ENCODE measurements at regions not wholly inside any gene's neighbourhood (a gene's known extent, or its start where the extent isn't known, plus 50 kb on each side); places are given as distances from the start of the nearest gene placed in this dataset.

DNA sequence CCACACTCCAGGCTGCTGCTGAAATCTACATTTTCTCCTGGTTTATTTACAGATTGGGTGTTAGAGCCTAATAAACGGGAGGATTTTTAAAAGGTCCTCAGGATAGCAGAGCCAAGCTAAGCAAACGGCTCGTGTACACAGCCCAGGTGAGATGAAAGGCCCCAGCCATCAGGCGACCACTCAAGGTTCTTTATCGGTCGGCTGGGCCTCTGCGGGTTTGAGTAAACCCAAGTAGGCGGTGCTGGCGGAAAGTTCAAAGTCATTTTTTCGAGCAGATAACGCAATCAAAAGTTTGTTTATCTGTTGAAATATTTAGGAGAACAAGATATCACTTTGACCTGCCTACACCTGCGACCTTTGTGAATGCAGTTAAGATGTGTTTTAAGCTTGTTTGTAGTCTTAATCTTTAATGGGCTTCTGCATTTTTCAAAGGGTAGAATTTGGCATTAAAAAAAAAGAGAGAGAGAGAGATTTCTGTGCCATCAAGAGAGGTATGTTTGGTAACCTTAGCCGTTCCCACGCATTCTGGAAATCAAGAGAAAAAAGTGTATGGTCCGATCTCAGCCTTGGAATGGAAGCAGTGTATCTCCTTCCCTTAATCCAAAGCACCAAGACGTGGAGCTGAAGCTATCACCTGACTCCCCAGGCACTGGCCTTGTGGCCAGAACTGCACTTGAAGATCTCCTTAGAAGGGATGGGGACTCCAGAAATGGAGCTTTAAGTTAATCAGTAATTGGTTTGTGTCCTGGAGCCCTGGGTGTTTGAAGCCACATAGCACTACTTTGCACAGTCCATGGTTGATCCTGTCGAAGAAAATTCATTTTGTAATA lies 301.7 kb upstream of the IRX5 start (continued):
- TF ChIP-seq EZH2 (IDR thresholded peaks at IDR 0.05; ENCODE audit: low read depth, unreplicated experiment) (no peak), NANOG (IDR thresholded peaks at IDR 0.05; ENCODE audit: borderline replicate concordance) (no peak), POLR2AphosphoS5 (IDR thresholded peaks at IDR 0.05; ENCODE audit: low read depth) (no peak), CREB1 (CRISPR knock-in tag; IDR thresholded peaks at IDR 0.05; ENCODE audit: low read depth) (no peak), REST (IDR thresholded peaks at IDR 0.05; ENCODE audit: unreplicated experiment) (no peak), CTCF (conservative IDR thresholded peaks at IDR 0.05; ENCODE audit: low read depth in 2 of 2) (no peak)
- TF ChIP-seq, protein P1, sequence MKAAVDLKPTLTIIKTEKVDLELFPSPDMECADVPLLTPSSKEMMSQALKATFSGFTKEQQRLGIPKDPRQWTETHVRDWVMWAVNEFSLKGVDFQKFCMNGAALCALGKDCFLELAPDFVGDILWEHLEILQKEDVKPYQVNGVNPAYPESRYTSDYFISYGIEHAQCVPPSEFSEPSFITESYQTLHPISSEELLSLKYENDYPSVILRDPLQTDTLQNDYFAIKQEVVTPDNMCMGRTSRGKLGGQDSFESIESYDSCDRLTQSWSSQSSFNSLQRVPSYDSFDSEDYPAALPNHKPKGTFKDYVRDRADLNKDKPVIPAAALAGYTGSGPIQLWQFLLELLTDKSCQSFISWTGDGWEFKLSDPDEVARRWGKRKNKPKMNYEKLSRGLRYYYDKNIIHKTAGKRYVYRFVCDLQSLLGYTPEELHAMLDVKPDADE (IDR thresholded peaks at IDR 0.05): no peak

DNA sequence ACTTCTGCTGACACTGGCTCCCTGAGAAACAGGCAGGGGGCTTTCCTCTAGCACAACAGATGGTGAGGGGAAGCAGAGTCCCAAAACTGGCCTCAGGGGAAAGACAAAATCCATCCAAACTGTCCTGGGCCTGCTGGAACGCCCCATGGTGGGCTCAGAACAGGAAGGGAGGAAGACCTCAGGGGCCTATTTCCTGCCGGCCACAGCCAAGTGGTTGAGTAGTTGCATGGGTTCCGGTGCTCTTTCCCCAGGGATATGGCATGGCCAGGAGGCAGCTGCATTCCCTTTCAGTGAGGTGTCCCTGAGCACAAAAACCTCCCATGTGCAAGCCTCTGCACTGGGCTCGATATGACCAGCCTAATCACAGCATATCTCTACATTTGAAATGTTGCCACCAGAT lies 303.0 kb upstream of the IRX5 start:
- H3K9me3 Mint-ChIP-seq: no peaks in the 10 kb centered on the region
- Histone ChIP-seq H3K79me2 (replicated peaks; ENCODE audit: insufficient read depth) (no peaks in the 10 kb centered on the region), H3K4me3 (no peak overlapping the region), H3F3A (replicated peaks; ENCODE audit: low read depth) (no peaks in the 10 kb centered on the region), H3K36me3 (ENCODE audit: insufficient read depth) (no peaks in the 10 kb centered on the region), H3K4me1 (ENCODE audit: insufficient read depth) (no peaks in the 10 kb centered on the region), H3K27me3 (ENCODE audit: insufficient read depth) (no peaks in the 10 kb centered on the region), H4K20me1 (replicated peaks; ENCODE audit: insufficient read depth) (no peaks in the 10 kb centered on the region), H3K4me2 (no peak overlapping the region), H3K27ac (ENCODE audit: low read depth) (no peak overlapping the region), H2AFZ (no peak overlapping the region), H3K9me2 (ENCODE audit: insufficient read depth) (0 out of 2 replicates have a peak, but pooled peaks cover 5% of the 10 kb centered on the region)
- no peak overlapping the region for H3K4me3 Mint-ChIP-seq
- H3K27me3 Mint-ChIP-seq (ENCODE audit: insufficient read depth, low read depth, poor library complexity): peaks cover 2% of the 10 kb centered on the region
- H3K4me1 Mint-ChIP-seq: no peaks in the 10 kb centered on the region
- no peak for TF ChIP-seq POLR2AphosphoS5 (IDR thresholded peaks at IDR 0.05; ENCODE audit: low read depth)
- TF ChIP-seq, protein P2, sequence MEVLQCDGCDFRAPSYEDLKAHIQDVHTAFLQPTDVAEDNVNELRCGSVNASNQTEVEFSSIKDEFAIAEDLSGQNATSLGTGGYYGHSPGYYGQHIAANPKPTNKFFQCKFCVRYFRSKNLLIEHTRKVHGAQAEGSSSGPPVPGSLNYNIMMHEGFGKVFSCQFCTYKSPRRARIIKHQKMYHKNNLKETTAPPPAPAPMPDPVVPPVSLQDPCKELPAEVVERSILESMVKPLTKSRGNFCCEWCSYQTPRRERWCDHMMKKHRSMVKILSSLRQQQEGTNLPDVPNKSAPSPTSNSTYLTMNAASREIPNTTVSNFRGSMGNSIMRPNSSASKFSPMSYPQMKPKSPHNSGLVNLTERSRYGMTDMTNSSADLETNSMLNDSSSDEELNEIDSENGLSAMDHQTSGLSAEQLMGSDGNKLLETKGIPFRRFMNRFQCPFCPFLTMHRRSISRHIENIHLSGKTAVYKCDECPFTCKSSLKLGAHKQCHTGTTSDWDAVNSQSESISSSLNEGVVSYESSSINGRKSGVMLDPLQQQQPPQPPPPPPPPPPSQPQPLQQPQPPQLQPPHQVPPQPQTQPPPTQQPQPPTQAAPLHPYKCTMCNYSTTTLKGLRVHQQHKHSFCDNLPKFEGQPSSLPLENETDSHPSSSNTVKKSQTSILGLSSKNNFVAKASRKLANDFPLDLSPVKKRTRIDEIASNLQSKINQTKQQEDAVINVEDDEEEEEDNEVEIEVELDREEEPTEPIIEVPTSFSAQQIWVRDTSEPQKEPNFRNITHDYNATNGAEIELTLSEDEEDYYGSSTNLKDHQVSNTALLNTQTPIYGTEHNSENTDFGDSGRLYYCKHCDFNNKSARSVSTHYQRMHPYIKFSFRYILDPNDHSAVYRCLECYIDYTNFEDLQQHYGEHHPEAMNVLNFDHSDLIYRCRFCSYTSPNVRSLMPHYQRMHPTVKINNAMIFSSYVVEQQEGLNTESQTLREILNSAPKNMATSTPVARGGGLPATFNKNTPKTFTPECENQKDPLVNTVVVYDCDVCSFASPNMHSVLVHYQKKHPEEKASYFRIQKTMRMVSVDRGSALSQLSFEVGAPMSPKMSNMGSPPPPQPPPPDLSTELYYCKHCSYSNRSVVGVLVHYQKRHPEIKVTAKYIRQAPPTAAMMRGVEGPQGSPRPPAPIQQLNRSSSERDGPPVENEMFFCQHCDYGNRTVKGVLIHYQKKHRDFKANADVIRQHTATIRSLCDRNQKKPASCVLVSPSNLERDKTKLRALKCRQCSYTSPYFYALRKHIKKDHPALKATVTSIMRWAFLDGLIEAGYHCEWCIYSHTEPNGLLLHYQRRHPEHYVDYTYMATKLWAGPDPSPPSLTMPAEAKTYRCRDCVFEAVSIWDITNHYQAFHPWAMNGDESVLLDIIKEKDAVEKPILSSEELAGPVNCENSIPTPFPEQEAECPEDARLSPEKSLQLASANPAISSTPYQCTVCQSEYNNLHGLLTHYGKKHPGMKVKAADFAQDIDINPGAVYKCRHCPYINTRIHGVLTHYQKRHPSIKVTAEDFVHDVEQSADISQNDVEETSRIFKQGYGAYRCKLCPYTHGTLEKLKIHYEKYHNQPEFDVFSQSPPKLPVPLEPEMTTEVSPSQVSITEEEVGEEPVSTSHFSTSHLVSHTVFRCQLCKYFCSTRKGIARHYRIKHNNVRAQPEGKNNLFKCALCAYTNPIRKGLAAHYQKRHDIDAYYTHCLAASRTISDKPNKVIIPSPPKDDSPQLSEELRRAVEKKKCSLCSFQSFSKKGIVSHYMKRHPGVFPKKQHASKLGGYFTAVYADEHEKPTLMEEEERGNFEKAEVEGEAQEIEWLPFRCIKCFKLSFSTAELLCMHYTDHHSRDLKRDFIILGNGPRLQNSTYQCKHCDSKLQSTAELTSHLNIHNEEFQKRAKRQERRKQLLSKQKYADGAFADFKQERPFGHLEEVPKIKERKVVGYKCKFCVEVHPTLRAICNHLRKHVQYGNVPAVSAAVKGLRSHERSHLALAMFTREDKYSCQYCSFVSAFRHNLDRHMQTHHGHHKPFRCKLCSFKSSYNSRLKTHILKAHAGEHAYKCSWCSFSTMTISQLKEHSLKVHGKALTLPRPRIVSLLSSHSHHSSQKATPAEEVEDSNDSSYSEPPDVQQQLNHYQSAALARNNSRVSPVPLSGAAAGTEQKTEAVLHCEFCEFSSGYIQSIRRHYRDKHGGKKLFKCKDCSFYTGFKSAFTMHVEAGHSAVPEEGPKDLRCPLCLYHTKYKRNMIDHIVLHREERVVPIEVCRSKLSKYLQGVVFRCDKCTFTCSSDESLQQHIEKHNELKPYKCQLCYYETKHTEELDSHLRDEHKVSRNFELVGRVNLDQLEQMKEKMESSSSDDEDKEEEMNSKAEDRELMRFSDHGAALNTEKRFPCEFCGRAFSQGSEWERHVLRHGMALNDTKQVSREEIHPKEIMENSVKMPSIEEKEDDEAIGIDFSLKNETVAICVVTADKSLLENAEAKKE (CRISPR knock-in tag; IDR thresholded peaks at IDR 0.05): no peak
- ATAC-seq (no peak), DNase-seq (ENCODE audit: low spot score) (no peak)
- H3K36me3 Mint-ChIP-seq (ENCODE audit: low read depth): no peaks in the 10 kb centered on the region
- H3K27ac Mint-ChIP-seq: no peak overlapping the region
